ENCODE measurements at regions not wholly inside any gene's neighbourhood (a gene's known extent, or its start where the extent isn't known, plus 50 kb on each side); places are given as distances from the start of the nearest gene placed in this dataset.

GRCh38 chr13:40190641-40191100, 475.8 kb downstream of the FOXO1 start (continued):
- TF ChIP-seq STAT6 (CRISPR knock-in tag; conservative IDR thresholded peaks at IDR 0.05; ENCODE audit: low read depth) (no peak), ZNF512 (CRISPR knock-in tag; IDR thresholded peaks at IDR 0.05; ENCODE audit: borderline replicate concordance) (no peak), ZNF138 (CRISPR knock-in tag; conservative IDR thresholded peaks at IDR 0.05) (no peak), OVOL2 (CRISPR knock-in tag; IDR thresholded peaks at IDR 0.05; ENCODE audit: borderline replicate concordance) (no peak)

- H3K27ac Mint-ChIP-seq, result no peak overlapping the region
- no peaks in the 10 kb centered on the region for H3K27me3 Mint-ChIP-seq (ENCODE audit: low read depth)
- H3K4me3 Mint-ChIP-seq, result no peak overlapping the region
- DNase-seq (ENCODE audit: low spot score) (no peak), ATAC-seq (no peak)
- ChIA-PET CTCF (no interaction called here), POLR2A (interaction anchor here (0.7 kb wide), 1 partner anchor 171 kb away, joined by 3 read pairs; no protein-coding TSS in a partner anchor)
- H3K36me3 Mint-ChIP-seq, result no peaks in the 10 kb centered on the region
- peaks cover 33% of the 10 kb centered on the region for H3K4me1 Mint-ChIP-seq
- no peaks in the 10 kb centered on the region for H3K9me3 Mint-ChIP-seq
- TF ChIP-seq NFYB (CRISPR knock-in tag; conservative IDR thresholded peaks at IDR 0.05; ENCODE audit: low read depth), result no peak
- no peak for TF ChIP-seq ESRRA (CRISPR knock-in tag; IDR thresholded peaks at IDR 0.05; ENCODE audit: borderline replicate concordance)
- no peak for TF ChIP-seq ZBTB21 (CRISPR knock-in tag; IDR thresholded peaks at IDR 0.05; ENCODE audit: borderline replicate concordance)
- no peak for TF ChIP-seq ZNF416 (CRISPR knock-in tag; IDR thresholded peaks at IDR 0.05)
- TF ChIP-seq MYBL2 (CRISPR knock-in tag; IDR thresholded peaks at IDR 0.05), result no peak
- no peak for TF ChIP-seq NR2C2 (CRISPR knock-in tag; IDR thresholded peaks at IDR 0.05)
- TF ChIP-seq STAT6 (CRISPR knock-in tag; conservative IDR thresholded peaks at IDR 0.05; ENCODE audit: low read depth), result no peak
- no peak for TF ChIP-seq OVOL2 (CRISPR knock-in tag; IDR thresholded peaks at IDR 0.05; ENCODE audit: borderline replicate concordance)
- TF ChIP-seq ZNF532 (CRISPR knock-in tag; IDR thresholded peaks at IDR 0.05; ENCODE audit: borderline replicate concordance), result no peak
- no peak for TF ChIP-seq TP53 (CRISPR knock-in tag; IDR thresholded peaks at IDR 0.05)
- no peak for TF ChIP-seq ATF1 (CRISPR knock-in tag; IDR thresholded peaks at IDR 0.05)
- no peak for TF ChIP-seq HMGXB4 (CRISPR knock-in tag; IDR thresholded peaks at IDR 0.05)
- TF ChIP-seq CTCF (IDR thresholded peaks at IDR 0.05), result no peak
- no peak for TF ChIP-seq SP1 (CRISPR knock-in tag; conservative IDR thresholded peaks at IDR 0.05)
- TF ChIP-seq ZNF423 (CRISPR knock-in tag; IDR thresholded peaks at IDR 0.05), result no peak
- TF ChIP-seq ZSCAN18 (CRISPR knock-in tag; IDR thresholded peaks at IDR 0.05), result no peak
Observed at GRCh38 chr13:40191186-40191980, 475.1 kb downstream of the FOXO1 start.
